OCI-LY7 (cell line): ENCODE measurements at regions not wholly inside any gene's neighbourhood (a gene's known extent, or its start where the extent isn't known, plus 50 kb on each side); places are given as distances from the start of the nearest gene placed in this dataset.

ENCODE experiments used
- CTCF ChIP-seq: fragments of 200-600 bp; sonication (generic); conservative IDR thresholded peaks from 2 replicates; pipeline ENCODE4 v1.5.1; 2014; ENCODE audit warnings: mild to moderate bottlenecking, antibody characterized with exemption, low read length, moderate library complexity, mixed read lengths
- EZH2phosphoT487 ChIP-seq: fragments of 200-600 bp; sonication (generic); IDR thresholded peaks from 2 replicates; pipeline ENCODE4 v1.6.1; 2018; ENCODE audit warnings: low read depth, borderline replicate concordance, mild to moderate bottlenecking, mixed run types, antibody characterized with exemption, low read length, moderate library complexity, mixed read lengths

DNA sequence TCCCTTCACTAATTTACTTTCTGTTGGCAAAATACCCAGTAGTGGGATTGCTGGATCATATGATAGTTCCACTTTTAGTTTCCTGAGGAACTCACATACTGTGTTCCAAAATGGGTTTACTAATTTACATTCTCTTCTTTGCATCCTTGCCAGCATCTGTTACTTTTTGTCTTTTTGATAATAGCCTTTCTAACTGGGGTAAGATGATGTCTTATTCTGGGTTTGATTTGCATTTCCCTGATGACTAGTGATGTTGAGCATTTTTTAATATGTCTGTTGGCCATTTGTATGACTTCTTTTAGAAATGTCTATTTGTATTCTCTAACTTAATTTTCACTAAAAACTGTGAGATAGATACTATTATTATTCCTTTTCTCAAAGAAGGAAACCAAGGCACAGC is 411.7 kb downstream of the SOCS6 start:
- TF ChIP-seq CTCF (no peak), EZH2phosphoT487 (no peak)
